ENCODE measurements at regions not wholly inside any gene's neighbourhood (a gene's known extent, or its start where the extent isn't known, plus 50 kb on each side); places are given as distances from the start of the nearest gene placed in this dataset.

DNA sequence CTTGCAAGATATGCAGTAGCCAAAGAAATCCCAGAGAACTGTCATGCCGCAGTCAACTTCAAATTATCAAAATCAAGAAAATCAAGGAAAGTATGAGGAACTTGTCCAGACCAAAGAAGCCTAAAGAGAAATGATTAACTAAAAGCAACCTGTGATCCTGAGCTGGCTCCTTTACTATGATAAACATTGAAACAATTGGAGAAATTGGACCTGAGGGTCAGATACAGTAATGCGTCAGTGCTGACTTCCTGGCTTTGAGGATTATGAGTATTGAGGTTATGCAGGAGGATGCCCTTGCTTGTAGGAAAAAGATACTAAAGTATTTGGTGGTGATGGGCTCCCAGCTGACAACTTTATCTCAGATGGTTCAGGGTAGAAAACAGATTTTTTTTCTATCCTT, 324.7 kb upstream of the AKR1E2 start:
- Histone ChIP-seq H2AFZ (ENCODE audit: insufficient read depth, low read depth, low read length, poor library complexity, severe bottlenecking) (no peak overlapping the region), H3K4me2 (replicated peaks; ENCODE audit: low read depth, low read length, poor library complexity, severe bottlenecking) (no peak overlapping the region), H3K27ac (ENCODE audit: low read length in 2 of 2) (no peak overlapping the region), H3K36me3 (replicated peaks in 1 of 2; ENCODE audit: control extremely low read depth in 1 of 2, control insufficient read depth in 1 of 2, extremely low read depth in 1 of 2, insufficient read depth in 2 of 2, low read length in 1 of 2) (no peaks in the 10 kb centered on the region), H3K4me1 (ENCODE audit: control insufficient read depth in 2 of 2, insufficient read depth in 2 of 2, low read length in 2 of 2) (no peaks in the 10 kb centered on the region), H3K4me3 (ENCODE audit: control extremely low read depth in 1 of 5, extremely low read depth in 1 of 5, insufficient read depth in 1 of 5, low read depth in 2 of 5, low read length in 4 of 5) (no peak overlapping the region), H3K9ac (ENCODE audit: low read length) (no peak overlapping the region), H3K79me2 (ENCODE audit: control insufficient read depth, insufficient read depth, low read length) (no peaks in the 10 kb centered on the region), H3K27me3 (replicated peaks in 1 of 4; ENCODE audit: control extremely low read depth in 1 of 4, control insufficient read depth in 3 of 4, insufficient read depth in 4 of 4, low read length in 3 of 4) (no peaks in the 10 kb centered on the region), H3K9me3 (ENCODE audit: control extremely low read depth in 1 of 3, control insufficient read depth in 2 of 3, insufficient read depth in 1 of 3, low read length in 2 of 3) (no peaks in the 10 kb centered on the region), H4K20me1 (ENCODE audit: control insufficient read depth, insufficient read depth, low read length, poor library complexity, severe bottlenecking) (no peaks in the 10 kb centered on the region)
- no peaks in the 10 kb centered on the region for H3K4me1 Mint-ChIP-seq
- TF ChIP-seq, protein P1, sequence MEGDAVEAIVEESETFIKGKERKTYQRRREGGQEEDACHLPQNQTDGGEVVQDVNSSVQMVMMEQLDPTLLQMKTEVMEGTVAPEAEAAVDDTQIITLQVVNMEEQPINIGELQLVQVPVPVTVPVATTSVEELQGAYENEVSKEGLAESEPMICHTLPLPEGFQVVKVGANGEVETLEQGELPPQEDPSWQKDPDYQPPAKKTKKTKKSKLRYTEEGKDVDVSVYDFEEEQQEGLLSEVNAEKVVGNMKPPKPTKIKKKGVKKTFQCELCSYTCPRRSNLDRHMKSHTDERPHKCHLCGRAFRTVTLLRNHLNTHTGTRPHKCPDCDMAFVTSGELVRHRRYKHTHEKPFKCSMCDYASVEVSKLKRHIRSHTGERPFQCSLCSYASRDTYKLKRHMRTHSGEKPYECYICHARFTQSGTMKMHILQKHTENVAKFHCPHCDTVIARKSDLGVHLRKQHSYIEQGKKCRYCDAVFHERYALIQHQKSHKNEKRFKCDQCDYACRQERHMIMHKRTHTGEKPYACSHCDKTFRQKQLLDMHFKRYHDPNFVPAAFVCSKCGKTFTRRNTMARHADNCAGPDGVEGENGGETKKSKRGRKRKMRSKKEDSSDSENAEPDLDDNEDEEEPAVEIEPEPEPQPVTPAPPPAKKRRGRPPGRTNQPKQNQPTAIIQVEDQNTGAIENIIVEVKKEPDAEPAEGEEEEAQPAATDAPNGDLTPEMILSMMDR (IDR thresholded peaks at IDR 0.05): no peak
- no peak for TF ChIP-seq EZH2 (IDR thresholded peaks at IDR 0.05; ENCODE audit: borderline replicate concordance, insufficient read depth, low read depth, low read length, poor library complexity, severe bottlenecking)
- 83% methylated on average over 1 of the region's 2 CpGs for WGBS (ENCODE audit: insufficient coverage)
- H3K9me3 Mint-ChIP-seq (ENCODE audit: insufficient read depth): no peaks in the 10 kb centered on the region
- POLR2A ChIA-PET: no interaction called here
- intact Hi-C loops (cut with micrococcal nuclease): no loop called here
- H3K27me3 Mint-ChIP-seq: peaks cover 5% of the 10 kb centered on the region
- H3K4me3 Mint-ChIP-seq: no peak overlapping the region
- DNase-seq (no peak), ATAC-seq (ENCODE audit: low read depth) (no peak)
- CTCF ChIA-PET: no interaction called here
- no peak overlapping the region for H3K27ac Mint-ChIP-seq

DNA sequence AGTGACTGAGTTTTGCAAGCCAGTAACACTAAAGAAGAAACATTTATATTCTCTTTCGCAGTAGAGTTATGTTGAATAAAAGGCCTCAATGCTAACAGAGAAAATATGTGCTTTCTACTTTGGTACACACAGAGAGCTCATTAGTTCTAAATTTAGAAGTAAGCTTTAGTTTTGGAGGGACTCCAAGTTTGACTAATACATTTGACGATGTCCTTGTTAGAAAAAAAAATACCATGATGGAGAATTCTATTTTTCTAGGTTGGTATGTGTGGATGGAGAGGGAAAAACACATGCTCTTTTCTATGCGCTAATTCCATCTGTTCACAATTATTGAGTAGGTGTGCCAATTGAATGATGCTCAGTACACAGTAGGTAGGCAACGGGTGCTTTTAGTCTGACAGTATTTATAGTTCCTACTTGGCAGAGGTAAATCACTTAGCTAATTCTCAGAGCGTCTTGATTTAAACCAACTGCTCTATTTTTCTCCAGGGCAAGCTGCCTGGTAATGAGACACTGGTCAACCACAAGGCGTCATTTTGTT, 327.2 kb upstream of the AKR1E2 start:
- H3K4me3 ChIP-seq (ENCODE audit: control extremely low read depth in 1 of 5, extremely low read depth in 1 of 5, insufficient read depth in 1 of 5, low read depth in 2 of 5, low read length in 4 of 5): no peak overlapping the region
- H3K27ac ChIP-seq (ENCODE audit: low read length in 2 of 2): no peak overlapping the region
- ATAC-seq (ENCODE audit: low read depth): no peak
- H3K27me3 ChIP-seq (replicated peaks in 1 of 4; ENCODE audit: control extremely low read depth in 1 of 4, control insufficient read depth in 3 of 4, insufficient read depth in 4 of 4, low read length in 3 of 4): no peaks in the 10 kb centered on the region
- no peak overlapping the region for H3K4me3 Mint-ChIP-seq
- no peak overlapping the region for H2AFZ ChIP-seq (ENCODE audit: insufficient read depth, low read depth, low read length, poor library complexity, severe bottlenecking)
- peaks cover 0 to 2% (median 0%) of the 10 kb centered on the region in 3 donors for H3K9me3 ChIP-seq (ENCODE audit: control extremely low read depth in 1 of 3, control insufficient read depth in 2 of 3, insufficient read depth in 1 of 3, low read length in 2 of 3)
- TF ChIP-seq, protein P1 (IDR thresholded peaks at IDR 0.05): no peak
- TF ChIP-seq EZH2 (IDR thresholded peaks at IDR 0.05; ENCODE audit: borderline replicate concordance, insufficient read depth, low read depth, low read length, poor library complexity, severe bottlenecking): no peak
- no peaks in the 10 kb centered on the region for H3K79me2 ChIP-seq (ENCODE audit: control insufficient read depth, insufficient read depth, low read length)
- no peaks in the 10 kb centered on the region for H3K4me1 Mint-ChIP-seq
- no peaks in the 10 kb centered on the region for H3K9me3 Mint-ChIP-seq (ENCODE audit: insufficient read depth)
- 90% methylated on average over 2 of the region's 6 CpGs for WGBS (ENCODE audit: insufficient coverage)
- DNase-seq: no peak
- no peaks in the 10 kb centered on the region for H4K20me1 ChIP-seq (ENCODE audit: control insufficient read depth, insufficient read depth, low read length, poor library complexity, severe bottlenecking)
- H3K36me3 ChIP-seq (replicated peaks in 1 of 2; ENCODE audit: control extremely low read depth in 1 of 2, control insufficient read depth in 1 of 2, extremely low read depth in 1 of 2, insufficient read depth in 2 of 2, low read length in 1 of 2): no peaks in the 10 kb centered on the region
- no peak overlapping the region for H3K9ac ChIP-seq (ENCODE audit: low read length)
- POLR2A ChIA-PET: no interaction called here
- CTCF ChIA-PET: no interaction called here
- H3K4me2 ChIP-seq (replicated peaks; ENCODE audit: low read depth, low read length, poor library complexity, severe bottlenecking): no peak overlapping the region
- H3K27ac Mint-ChIP-seq: no peak overlapping the region
- H3K4me1 ChIP-seq (ENCODE audit: control insufficient read depth in 2 of 2, insufficient read depth in 2 of 2, low read length in 2 of 2): no peaks in the 10 kb centered on the region
- intact Hi-C loops (cut with micrococcal nuclease): no loop called here
- peaks cover 5% of the 10 kb centered on the region for H3K27me3 Mint-ChIP-seq

All from B cell (primary cell).